K562 (cell line): ENCODE measurements at regions not wholly inside any gene's neighbourhood (a gene's known extent, or its start where the extent isn't known, plus 50 kb on each side); places are given as distances from the start of the nearest gene placed in this dataset.

Experiments
- ATAC-seq: fragments of 200-7000 bp; cut with Tn5 transposase; 3 replicates; pipeline ENCODE4 v1.9.1; 2020; ENCODE audit warnings: moderate library complexity
- BruUV-seq: library from RNA; stranded (reverse); fragments of 400-500 nt; replicated peaks from 2 replicates; lab custom pipeline; 2021; lab: Mats Ljungman, UMichigan
- CTCF ChIA-PET: fragments of 300-600 bp; formaldehyde crosslinking; extraction: SDS; loops from one replicate; lab custom pipeline; 2021; ENCODE audit warnings: low intra/inter-chr PET ratio; lab: Yijun Ruan, JAX
- POLR2A ChIA-PET: fragments of 300-600, 350-650 bp; sonication (Branson Sonifier 250); formaldehyde crosslinking; extraction: SDS; loops from one replicate; lab custom pipeline; 2021; ENCODE audit warnings: antibody characterized with exemption, inconsistent platforms; lab: Yijun Ruan, JAX
- DNase-seq, 4 experiments: peaks; one replicate each; pipeline versions ENCODE4 v3.0.0 to v3.0.0-alpha.2; 2011 to 2018; ENCODE audit warnings: low spot score in 3 of 4, mixed read lengths in 3 of 4; ENCODE audit errors: extremely low read depth in 1 of 4
- FAIRE-seq: peaks from 2 replicates; lab custom pipeline; 2011; peaks lifted over from hg19 to GRCh38; lab: Jason Lieb, UNC
- H2AFZ ChIP-seq: 2 replicates; pipeline ENCODE4 v1.6.0; 2011; ENCODE audit warnings: low read depth, low read length, control low read depth, inconsistent platforms
- H3K27ac ChIP-seq: fragments of 200-600 bp; 3 replicates; pipeline ENCODE4 v1.8.0; 2011; ENCODE audit warnings: low read depth, mild to moderate bottlenecking, control low read depth, inconsistent platforms, low read length, moderate library complexity, mixed read lengths; ENCODE audit errors: extremely low read depth
- H3K27me3 ChIP-seq, 2 experiments: fragments of 300-600 bp in 1 of 2; 2 replicates in 1 of 2; 3 replicates in 1 of 2; pipeline versions ENCODE4 v1.6.0 to v1.8.0; 2011; ENCODE audit warnings: inconsistent platforms in 2 of 2, low read length in 2 of 2, mild to moderate bottlenecking in 1 of 2, mixed read lengths in 1 of 2, moderate library complexity in 1 of 2; ENCODE audit not compliant: control insufficient read depth in 2 of 2, insufficient read depth in 2 of 2
- H3K36me3 ChIP-seq: fragments of 300-600 bp; 3 replicates; pipeline ENCODE4 v1.8.0; 2011; ENCODE audit warnings: mild to moderate bottlenecking, low read length, inconsistent platforms; ENCODE audit not compliant: control insufficient read depth, insufficient read depth
- H3K4me1 ChIP-seq, 2 experiments: fragments of 200-600 bp in 1 of 2; replicated peaks in 1 of 2; 2 replicates in 1 of 2; 3 replicates in 1 of 2; pipeline versions ENCODE4 v1.5.1 to v1.8.0; 2011; ENCODE audit warnings: inconsistent platforms in 2 of 2, low read length in 2 of 2, mild to moderate bottlenecking in 1 of 2, mixed read lengths in 1 of 2, moderate library complexity in 1 of 2; ENCODE audit not compliant: control insufficient read depth in 2 of 2, insufficient read depth in 2 of 2
- H3K4me2 ChIP-seq: 2 replicates; pipeline ENCODE4 v1.6.1; 2011; ENCODE audit warnings: low read length, control low read depth, inconsistent platforms, mixed read lengths; ENCODE audit not compliant: insufficient read depth
- H3K4me3 ChIP-seq: fragments of 200-600 bp; sonication (generic), shearing (Covaris generic); 2 replicates; pipeline ENCODE4 v1.5.1; 2016; ENCODE audit warnings: control low read depth, inconsistent platforms
- H3K79me2 ChIP-seq: fragments of 200-600 bp; 3 replicates; pipeline ENCODE4 v1.8.0; 2011; ENCODE audit warnings: low read length, inconsistent platforms; ENCODE audit not compliant: control insufficient read depth, insufficient read depth
- H3K9ac ChIP-seq, 2 experiments: 2 replicates each; pipeline versions ENCODE4 v1.6.0 to v1.6.1; 2011; ENCODE audit warnings: low read depth in 2 of 2, low read length in 2 of 2, control low read depth in 1 of 2, inconsistent platforms in 1 of 2, mild to moderate bottlenecking in 1 of 2, mixed read lengths in 1 of 2; ENCODE audit not compliant: insufficient read depth in 1 of 2
- H3K9me1 ChIP-seq: one replicate; pipeline ENCODE4 v1.6.0; 2011; ENCODE audit warnings: inconsistent platforms, mild to moderate bottlenecking, low read length, moderate library complexity; ENCODE audit not compliant: control insufficient read depth, insufficient read depth
- H3K9me3 ChIP-seq: replicated peaks from 2 replicates; pipeline ENCODE4 v1.5.1; 2011; ENCODE audit warnings: low read depth, low read length, inconsistent platforms; ENCODE audit not compliant: control insufficient read depth, insufficient read depth
- H4K20me1 ChIP-seq: replicated peaks from 2 replicates; pipeline ENCODE4 v1.6.1; 2011; ENCODE audit warnings: low read length, inconsistent platforms, mixed read lengths; ENCODE audit not compliant: control insufficient read depth, insufficient read depth
- BACH1 ChIP-seq: fragments of 200-800 bp; sonication (Bioruptor generic); IDR thresholded peaks from 2 replicates; pipeline ENCODE4 v1.6.1; 2016; ENCODE audit warnings: missing genetic modification characterization, missing compliant biosample characterization
- FOXK1 ChIP-seq: sonication (generic); formaldehyde crosslinking; IDR thresholded peaks from 2 replicates; pipeline ENCODE4 v1.8.0; 2022; ENCODE audit warnings: missing genetic modification reagents, mild to moderate bottlenecking, borderline replicate concordance
- FOXM1 ChIP-seq, 2 experiments: fragments of 450-650 bp in 1 of 2; sonication (generic) in 1 of 2; formaldehyde crosslinking in 1 of 2; IDR thresholded peaks; 2 replicates each; pipeline versions ENCODE4 v1.6.1 to v1.9.0; 2017 to 2022; ENCODE audit warnings: low read depth in 2 of 2, mild to moderate bottlenecking in 2 of 2, missing genetic modification reagents in 1 of 2, moderate library complexity in 1 of 2
- NR2F6 ChIP-seq: fragments of 450-650 bp; formaldehyde crosslinking; IDR thresholded peaks from 2 replicates; pipeline ENCODE4 v1.4.0; 2020; ENCODE audit warnings: mild to moderate bottlenecking
- SAFB2 ChIP-seq: fragments of 200-400 bp; formaldehyde crosslinking; IDR thresholded peaks from 2 replicates; pipeline ENCODE4 v1.6.1; 2018; ENCODE audit warnings: borderline replicate concordance, low read length, low read depth, moderate library complexity; ENCODE audit not compliant: severe bottlenecking
- SMARCC2 ChIP-seq: fragments of 450-650 bp; IDR thresholded peaks from 2 replicates; pipeline ENCODE4 v1.6.1; 2017; ENCODE audit warnings: antibody characterized with exemption, moderate library complexity, mild to moderate bottlenecking, low read depth
- ZNF197 ChIP-seq: fragments of 200-800 bp; sonication (Bioruptor generic); IDR thresholded peaks from 2 replicates; pipeline ENCODE4 v1.6.1; 2016; ENCODE audit warnings: low read depth, missing genetic modification characterization, missing compliant biosample characterization
- WGBS: fragments of 100-300 bp; shearing (Covaris generic); methylation state at CpG from one replicate; pipeline ENCODE4 v1.1.6; 2016; ENCODE audit warnings: low coverage, mixed read lengths; ENCODE audit not compliant: insufficient coverage; ENCODE audit errors: missing lambda C conversion rate; 5-methylcytosine and 5-hydroxymethylcytosine counted together
- in situ Hi-C: fragments of 300-500 bp; cut with MboI; formaldehyde crosslinking; loops from 4 replicates; pipeline ENCODE4 v1.15.0; 2018; ENCODE audit warnings: inconsistent platforms, mixed read lengths
- intact Hi-C: fragments of 100-400 bp; cut with micrococcal nuclease; formaldehyde crosslinking; loops from 2 replicates; pipeline ENCODE4 v1.14.2; 2022

DNA sequence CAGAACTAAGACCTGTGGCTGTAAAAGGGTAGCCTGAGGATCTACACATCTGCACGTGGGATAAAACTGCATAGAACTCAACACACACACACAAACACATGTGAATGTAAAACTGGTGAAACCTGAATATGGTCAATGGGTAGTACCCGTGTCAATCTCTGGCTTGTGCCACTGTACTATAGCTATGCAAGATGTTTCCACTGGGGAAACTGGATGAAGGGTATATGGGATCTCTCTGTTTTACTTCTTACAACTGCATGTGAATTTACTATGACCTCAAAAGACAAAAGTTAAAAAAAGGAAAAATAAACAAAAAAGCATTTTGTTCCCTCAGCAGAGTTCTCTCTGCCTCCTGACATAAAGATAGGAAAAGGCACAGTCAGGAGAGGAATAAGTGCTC is 143.3 kb upstream of the LHX1 start:
- ATAC-seq (no peak), DNase-seq (no peak), FAIRE-seq (no peak)
- Histone ChIP-seq H3K36me3 (no peaks in the 10 kb centered on the region), H3K9me3 (no peaks in the 10 kb centered on the region), H3K4me1 (no peaks in the 10 kb centered on the region), H3K27me3 (peaks cover 11 to 20% of the 10 kb centered on the region in 2 experiments), H3K4me2 (no peak overlapping the region), H3K9me1 (no peaks in the 10 kb centered on the region), H4K20me1 (no peaks in the 10 kb centered on the region), H3K79me2 (no peaks in the 10 kb centered on the region), H3K4me3 (no peak overlapping the region), H3K9ac (no peak overlapping the region), H3K27ac (no peak overlapping the region), H2AFZ (no peak overlapping the region)
- intact Hi-C loops (no loop called here), in situ Hi-C loops (no loop called here)
- POLR2A ChIA-PET, result no interaction called here
- no TSS peak for BruUV-seq
- CTCF ChIA-PET, result no interaction called here
- no peak for TF ChIP-seq NR2F6
- TF ChIP-seq FOXK1, result no peak
- TF ChIP-seq SMARCC2, result no peak
- TF ChIP-seq SAFB2, result no peak
- TF ChIP-seq BACH1 (tag), result no peak
- TF ChIP-seq FOXM1 (IDR thresholded peaks at IDR 0.05; ENCODE audit: low read depth), result no peak
- TF ChIP-seq FOXM1 (CRISPR knock-in tag; IDR thresholded peaks at IDR 0.05; ENCODE audit: low read depth), result no peak
- TF ChIP-seq ZNF197, result no peak
- 0% methylated on average over 2 of the region's 2 CpGs for WGBS
